AG09309 (cell line): ENCODE measurements at regions not wholly inside any gene's neighbourhood (a gene's known extent, or its start where the extent isn't known, plus 50 kb on each side); places are given as distances from the start of the nearest gene placed in this dataset.

ENCODE experiments used
- DNase-seq: peaks from one replicate; pipeline ENCODE4 v3.0.0-alpha.2; 2010; ENCODE audit warnings: low read depth
- H3K4me3 ChIP-seq: 2 replicates; pipeline ENCODE4 v1.5.1; 2011; ENCODE audit warnings: mild to moderate bottlenecking, low read depth, low read length, moderate library complexity; ENCODE audit not compliant: control insufficient read depth
- CTCF ChIP-seq: IDR thresholded peaks from 2 replicates; pipeline ENCODE4 v1.5.1; 2011; ENCODE audit warnings: mild to moderate bottlenecking, low read depth, low read length, inconsistent platforms; ENCODE audit not compliant: insufficient read depth, control insufficient read depth; ENCODE audit errors: missing control alignments

- no peak for DNase-seq
- no peak for TF ChIP-seq CTCF
- no peak overlapping the region for H3K4me3 ChIP-seq
Measured at GRCh38 chr1:37250371-37250770, 216.1 kb upstream of the GRIK3 start.

DNA sequence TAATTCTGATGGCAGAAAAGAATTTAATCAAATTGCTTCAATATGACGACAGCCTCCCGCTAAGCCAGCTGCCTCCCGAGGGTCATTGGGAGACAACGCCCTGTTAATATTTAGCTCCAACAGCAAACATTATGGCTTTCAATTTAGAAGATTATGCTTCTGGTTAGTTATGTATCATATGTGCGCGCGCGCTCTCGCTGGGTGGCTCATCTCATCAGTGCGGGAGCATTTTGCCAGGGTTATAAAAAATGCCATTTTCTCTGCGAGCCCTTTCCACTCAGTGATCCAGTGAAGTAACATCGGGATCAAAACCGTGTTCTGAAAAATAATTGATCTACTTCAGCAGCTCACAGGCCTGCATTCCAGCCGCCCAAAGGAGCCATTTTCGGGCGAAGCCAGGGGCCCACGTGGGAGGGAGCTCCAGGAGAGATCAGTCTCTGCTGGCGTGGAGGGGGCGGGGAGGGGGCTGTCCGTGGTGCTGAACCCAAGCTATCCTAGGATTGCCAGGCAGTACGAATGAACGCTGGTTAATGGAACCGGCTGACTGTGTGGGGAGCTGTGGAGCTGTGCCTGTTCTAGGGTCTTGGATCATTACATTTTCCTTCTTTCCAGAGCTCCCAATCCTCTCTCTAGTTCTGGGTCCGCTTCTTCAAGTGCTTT lies 219.1 kb upstream of the ZC3H12A start:
- TF ChIP-seq CTCF, result no peak
- DNase-seq, result no peak
- no peak overlapping the region for H3K4me3 ChIP-seq

- no peak for DNase-seq
- TF ChIP-seq CTCF, result no peak
- H3K4me3 ChIP-seq, result no peak overlapping the region
Measured at GRCh38 chr1:37255868-37256267, 218.5 kb upstream of the ZC3H12A start.

DNA sequence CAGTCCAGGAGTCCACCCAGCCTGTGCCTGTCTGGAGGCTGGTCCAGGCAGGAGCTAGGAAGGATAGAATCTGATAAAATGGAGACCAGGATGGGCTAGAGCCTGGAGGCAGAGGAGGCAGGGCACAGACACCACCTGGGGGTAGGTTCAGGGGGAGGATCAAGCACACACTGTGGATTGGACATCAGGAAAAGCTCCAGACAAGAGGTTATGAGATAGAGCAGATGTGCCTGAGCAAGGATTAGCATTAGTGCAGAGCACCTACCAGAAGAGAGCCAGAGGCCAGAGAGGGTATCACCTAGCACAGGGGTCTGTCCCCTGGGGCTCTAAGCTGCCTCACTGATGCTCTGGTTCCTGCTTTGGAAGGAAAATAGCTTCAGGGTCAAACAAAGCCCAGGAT lies 216.7 kb upstream of the ZC3H12A start:
- no peak for TF ChIP-seq CTCF
- H3K4me3 ChIP-seq, result no peak overlapping the region
- DNase-seq, result no peak

GRCh38 chr1:37258068-37258467 lies 216.3 kb upstream of the ZC3H12A start:
- DNase-seq, result no peak
- no peak for TF ChIP-seq CTCF
- H3K4me3 ChIP-seq, result no peak overlapping the region

GRCh38 chr1:37259019-37259418 lies 215.4 kb upstream of the ZC3H12A start:
- no peak for TF ChIP-seq CTCF
- DNase-seq, result no peak

GRCh38 chr1:37261129-37261528 lies 213.3 kb upstream of the ZC3H12A start:
- TF ChIP-seq CTCF, result no peak
- no peak overlapping the region for H3K4me3 ChIP-seq
- no peak for DNase-seq

More at GRCh38 chr1:37259019-37259418, 215.4 kb upstream of the ZC3H12A start:
- H3K4me3 ChIP-seq, result no peak overlapping the region
